HG02642 (cell line): ENCODE measurements at regions not wholly inside any gene's neighbourhood (a gene's known extent, or its start where the extent isn't known, plus 50 kb on each side); places are given as distances from the start of the nearest gene placed in this dataset.
"Not testable (repeated sequence)": the region's sequence is repeated elsewhere in the genome, so short reads cannot be mapped to it uniquely, and the experiment has no call there.

Experiments
- ATAC-seq: cut with Tn5 transposase; IDR thresholded peaks from one replicate; pipeline ENCODE4 v1.9.1; 2021; ENCODE audit warnings: mild to moderate bottlenecking; ENCODE audit not compliant: unreplicated experiment, poor library complexity

GRCh38 chr21:15932726-15933125 is 202.9 kb downstream of the USP25 start:
- ATAC-seq: no peak

DNA sequence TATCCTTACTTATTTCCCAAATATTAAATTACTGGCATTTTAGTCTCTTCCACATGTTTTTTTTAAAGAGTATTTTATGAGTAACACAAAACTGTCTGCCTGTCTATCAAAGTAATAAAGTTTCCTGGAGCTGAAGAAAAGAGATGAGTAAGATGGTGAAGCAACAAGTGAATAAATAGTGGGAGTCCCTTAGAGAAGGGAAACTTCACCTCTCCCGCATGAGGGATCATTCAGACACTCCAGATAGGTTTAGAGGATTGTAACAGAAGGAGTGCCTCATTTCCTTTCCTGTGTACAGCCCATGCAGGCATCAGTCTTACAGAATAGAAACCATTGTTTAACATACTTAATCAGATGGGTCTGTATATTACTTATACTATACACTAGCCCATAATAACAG is 205.7 kb downstream of the USP25 start:
- ATAC-seq: no peak

GRCh38 chr21:15943009-15943666 is 213.4 kb downstream of the USP25 start:
- no peak for ATAC-seq

GRCh38 chr21:15947677-15948076 is 217.9 kb downstream of the USP25 start:
- no peak for ATAC-seq

DNA sequence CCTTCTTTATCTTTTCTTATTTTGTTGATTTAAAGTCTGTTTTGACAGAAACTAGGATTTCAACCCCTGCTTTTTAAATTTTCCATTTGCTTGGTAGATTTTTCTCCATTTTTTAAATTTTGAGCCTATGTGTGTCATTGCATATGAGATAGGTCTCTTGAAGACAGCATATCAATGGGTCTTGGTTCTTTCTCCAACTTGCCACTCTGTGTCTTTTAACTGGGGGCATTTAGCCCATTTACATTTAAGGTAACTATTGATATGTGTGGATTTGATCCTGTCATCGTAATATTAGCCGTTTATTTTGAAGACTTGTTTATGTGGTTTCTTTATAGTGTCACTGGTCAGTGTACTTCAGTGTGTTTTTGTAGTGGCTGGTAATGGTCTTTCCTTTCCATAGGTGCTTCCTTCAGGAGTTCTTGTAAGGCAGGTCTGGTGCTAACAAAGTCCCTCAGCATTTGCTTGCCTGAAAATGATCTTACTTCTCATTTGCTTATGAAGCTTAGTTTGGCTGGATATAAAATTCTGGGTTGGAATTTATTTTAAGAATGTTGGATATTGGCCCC is 223.9 kb downstream of the USP25 start:
- ATAC-seq: no peak

DNA sequence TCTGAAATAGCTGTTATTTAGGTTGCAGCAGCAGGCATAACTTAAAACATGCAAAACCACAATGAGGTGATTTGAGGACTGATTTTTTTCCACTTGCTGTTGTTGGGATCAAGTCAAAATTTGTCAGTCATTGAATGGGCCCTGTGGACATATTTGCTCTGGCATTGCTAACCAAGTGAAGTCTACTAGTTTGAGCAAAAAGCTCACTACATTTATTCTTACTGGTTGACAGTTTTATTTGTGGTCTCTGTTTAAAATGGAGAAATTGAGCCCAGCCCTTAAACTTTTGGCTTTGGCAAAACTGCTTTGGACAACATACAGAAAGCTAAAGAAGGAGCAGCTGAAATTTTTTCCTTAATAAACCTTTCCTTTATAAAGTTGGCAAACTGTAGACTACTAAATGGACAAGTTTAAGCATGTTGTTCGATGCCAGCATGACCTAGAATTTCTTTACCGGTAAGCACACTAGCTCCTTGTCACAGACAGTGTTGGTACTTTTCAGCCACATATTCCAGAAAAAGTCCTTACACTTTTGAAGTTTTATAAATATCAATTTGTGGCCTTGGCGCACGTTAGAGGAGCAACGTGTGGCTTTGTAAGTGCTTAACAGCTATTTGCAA is 234.6 kb downstream of the USP25 start:
- ATAC-seq: no peak

- no peak for ATAC-seq
Observed at GRCh38 chr21:15966231-15966630, 236.4 kb downstream of the USP25 start.

- no peak for ATAC-seq
Observed at GRCh38 chr21:15966651-15967050, 236.9 kb downstream of the USP25 start.

DNA sequence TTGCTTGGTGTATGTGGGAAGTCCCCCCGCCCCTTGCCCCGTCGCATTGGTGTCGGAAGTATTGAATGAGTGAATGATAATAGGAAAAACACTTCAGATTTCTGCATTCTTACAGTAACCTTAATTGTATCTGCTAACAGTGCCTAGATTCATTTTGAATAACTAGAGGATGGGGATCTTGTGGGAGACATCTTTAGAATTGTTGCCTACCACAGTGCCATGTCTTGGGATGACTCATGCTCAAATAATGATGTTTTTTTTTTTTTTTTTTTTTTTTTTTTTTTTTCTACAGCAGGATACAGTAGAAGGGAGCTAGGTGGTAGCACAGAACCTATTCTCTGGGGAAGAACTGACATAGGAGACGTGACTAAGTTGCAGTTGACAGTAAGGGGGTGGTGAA is 237.9 kb downstream of the USP25 start:
- ATAC-seq: no peak

GRCh38 chr21:15968776-15969310 is 239.1 kb downstream of the USP25 start:
- ATAC-seq: no peak

DNA sequence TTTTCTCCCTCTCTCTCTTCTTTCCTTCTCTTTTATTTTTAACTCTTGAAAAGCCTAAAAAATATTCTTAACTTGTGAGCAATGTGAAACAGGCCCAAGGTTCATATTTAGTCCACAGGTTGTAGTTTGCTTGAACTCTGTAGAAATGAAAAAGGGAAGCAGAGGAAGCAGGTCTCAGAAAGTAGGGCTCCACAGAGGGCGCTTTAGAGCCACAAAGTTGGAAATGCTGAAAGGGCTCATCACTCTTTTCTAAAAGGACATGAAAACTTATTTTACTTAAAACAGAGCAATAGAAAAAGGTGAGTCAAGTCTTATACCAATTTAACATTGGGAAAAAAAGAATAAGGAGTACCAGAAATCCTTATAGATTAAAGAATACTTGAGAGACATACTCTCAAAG is 247.0 kb downstream of the USP25 start:
- ATAC-seq: no peak

- no peak for ATAC-seq
Observed at GRCh38 chr21:15978215-15978738, 248.5 kb downstream of the USP25 start.

DNA sequence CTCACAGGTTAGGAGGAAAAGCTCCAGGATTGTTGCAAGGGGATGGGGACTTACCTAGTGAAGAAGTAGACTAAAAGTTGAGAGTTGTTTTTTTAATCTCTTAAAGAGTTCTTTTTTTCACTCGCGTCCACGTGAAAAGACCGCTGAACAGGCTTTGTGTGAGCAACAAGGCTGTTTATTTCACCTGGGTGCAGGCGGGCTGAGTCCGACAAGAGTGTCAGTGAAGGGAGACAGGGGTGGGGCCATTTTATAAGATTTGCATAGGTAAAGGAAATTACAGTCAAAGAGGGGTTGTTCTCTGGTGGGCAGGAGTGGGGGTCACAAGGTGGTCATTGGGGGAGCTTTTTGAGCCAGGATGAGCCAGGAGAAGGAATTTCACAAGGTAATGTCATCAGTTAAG is 249.7 kb downstream of the USP25 start:
- not testable (repeated sequence) for ATAC-seq

DNA sequence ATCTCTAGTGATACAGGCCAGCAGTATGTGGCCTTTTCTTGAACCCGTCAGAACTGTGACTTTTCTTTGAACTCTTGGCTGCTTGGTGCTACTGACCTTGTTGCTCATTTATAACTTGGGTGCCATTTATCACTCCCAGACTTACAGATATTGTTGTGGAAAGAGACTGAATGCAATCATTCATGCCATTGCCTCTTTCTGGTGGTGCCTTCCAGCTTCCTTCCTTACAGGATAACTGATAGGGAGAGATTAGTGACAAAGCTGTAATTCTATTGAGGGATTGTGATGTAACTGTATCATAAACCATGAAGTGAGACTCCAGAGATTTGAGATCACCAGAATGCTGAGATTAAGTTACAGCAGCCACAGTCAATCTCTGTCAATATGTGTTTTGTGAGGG is 256.5 kb downstream of the USP25 start:
- ATAC-seq: no peak

DNA sequence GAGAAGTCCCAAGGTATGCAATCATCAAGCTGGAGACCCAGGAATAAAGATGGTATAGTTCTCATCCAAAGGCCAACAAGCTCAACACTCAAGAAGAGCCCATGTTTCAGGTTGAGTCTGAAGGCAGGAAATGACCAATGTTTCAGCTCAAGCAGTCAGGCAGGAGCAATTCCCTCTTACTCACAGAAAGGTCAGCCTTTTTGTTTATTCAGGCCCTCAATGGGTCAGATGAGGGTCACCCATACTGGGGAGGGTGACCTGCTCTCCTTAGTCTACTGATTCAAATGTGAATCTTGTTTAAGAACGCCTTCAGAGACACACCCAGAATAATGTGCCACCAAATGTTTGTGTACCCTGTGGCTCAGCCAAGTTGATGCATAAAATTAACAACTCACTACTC is 262.4 kb downstream of the USP25 start:
- no peak for ATAC-seq

GRCh38 chr21:15993951-15994350 is 264.2 kb downstream of the USP25 start:
- no peak for ATAC-seq

- ATAC-seq: no peak
Observed at GRCh38 chr21:15999741-16000140, 270.0 kb downstream of the USP25 start.

- no peak for ATAC-seq
Observed at GRCh38 chr21:16002874-16003466, 273.2 kb downstream of the USP25 start.

GRCh38 chr21:16004086-16004485 is 274.3 kb downstream of the USP25 start:
- no peak for ATAC-seq

GRCh38 chr21:16004523-16004922 is 274.7 kb downstream of the USP25 start:
- no peak for ATAC-seq

DNA sequence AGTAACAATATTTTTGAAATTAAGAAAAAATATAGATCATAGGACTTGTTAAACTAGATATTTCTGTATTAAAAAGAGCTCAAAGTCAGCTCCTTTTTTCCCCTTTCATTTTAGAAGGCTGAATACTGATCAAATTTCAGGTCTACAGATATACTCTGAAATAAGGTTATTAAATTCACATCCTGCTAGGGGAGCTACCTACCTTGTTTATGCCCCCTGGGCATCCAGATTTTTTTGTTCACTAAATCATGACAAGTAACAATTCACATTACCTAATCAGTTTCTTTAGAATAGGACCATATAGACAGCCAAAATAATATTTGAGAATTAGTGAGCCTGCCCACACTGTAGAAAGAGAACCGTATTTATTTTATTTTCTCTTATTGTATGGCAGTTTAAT is 276.2 kb downstream of the USP25 start:
- ATAC-seq: no peak
